GM19328 (cell line): ENCODE measurements at regions not wholly inside any gene's neighbourhood (a gene's known extent, or its start where the extent isn't known, plus 50 kb on each side); places are given as distances from the start of the nearest gene placed in this dataset.
"Not testable (repeated sequence)": the region's sequence is repeated elsewhere in the genome, so short reads cannot be mapped to it uniquely, and the experiment has no call there.

Source experiments
- ATAC-seq: cut with Tn5 transposase; IDR thresholded peaks from one replicate; pipeline ENCODE4 v1.9.1; 2021; ENCODE audit warnings: mild to moderate bottlenecking, moderate library complexity; ENCODE audit not compliant: unreplicated experiment

DNA sequence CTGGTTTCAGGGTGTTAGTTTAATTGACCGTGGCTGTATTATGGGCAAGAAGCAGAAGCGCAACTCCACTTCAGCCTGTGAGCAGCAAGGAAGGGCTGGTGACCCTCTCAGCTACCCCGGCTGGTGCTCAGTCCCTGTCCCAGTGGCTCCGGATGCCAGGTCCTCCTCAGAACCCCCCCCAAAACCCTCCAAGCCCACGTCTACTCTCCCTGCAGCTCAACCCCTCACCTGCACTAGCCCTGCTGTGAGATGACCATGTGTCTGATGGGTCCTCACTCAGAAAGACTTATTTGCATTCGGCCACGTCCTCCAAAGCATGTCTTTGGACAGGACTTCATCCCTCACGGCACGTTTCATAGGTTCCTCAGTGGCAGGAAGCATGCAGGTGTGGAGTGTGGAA, 119.7 kb upstream of the ALKAL2 start:
- no peak for ATAC-seq

DNA sequence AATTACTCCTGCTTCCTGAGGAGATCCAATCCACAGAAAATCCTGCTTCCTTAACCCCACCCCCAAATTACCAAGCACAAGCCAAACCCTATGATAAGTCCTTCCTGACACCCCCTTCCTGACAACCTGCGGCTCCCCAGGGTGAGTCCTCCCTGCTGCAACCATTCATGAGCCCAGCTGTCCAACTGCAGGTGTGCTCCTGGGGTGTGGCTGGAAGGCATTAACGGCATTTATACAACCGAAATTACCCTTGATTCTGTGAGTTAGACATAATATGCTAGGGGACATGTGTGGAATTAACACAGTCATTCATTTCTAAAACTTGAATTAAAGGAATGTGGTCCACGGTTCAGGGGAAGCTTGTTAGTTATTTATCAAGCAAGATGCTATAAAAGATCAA, 119.0 kb upstream of the ALKAL2 start:
- ATAC-seq = no peak

DNA sequence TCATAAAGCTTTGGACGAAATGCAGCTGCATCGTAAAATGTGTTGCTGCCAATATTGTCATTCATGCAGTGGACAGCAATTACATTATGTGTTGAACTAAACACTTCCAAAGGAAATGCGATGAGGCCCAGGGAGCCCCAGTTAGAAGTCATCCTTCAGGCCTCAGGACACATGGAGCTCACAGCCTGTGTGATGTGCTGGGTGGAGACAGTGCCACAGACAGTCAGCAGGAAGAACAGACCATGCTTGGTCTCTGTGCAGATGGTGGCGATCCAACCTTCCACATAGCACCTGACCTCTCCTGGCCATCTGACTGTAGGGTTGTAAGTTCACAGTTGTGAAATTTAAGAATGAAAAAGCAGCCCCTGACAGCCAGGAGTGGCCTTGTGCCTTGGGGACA, 118.3 kb upstream of the ALKAL2 start:
- no peak for ATAC-seq

DNA sequence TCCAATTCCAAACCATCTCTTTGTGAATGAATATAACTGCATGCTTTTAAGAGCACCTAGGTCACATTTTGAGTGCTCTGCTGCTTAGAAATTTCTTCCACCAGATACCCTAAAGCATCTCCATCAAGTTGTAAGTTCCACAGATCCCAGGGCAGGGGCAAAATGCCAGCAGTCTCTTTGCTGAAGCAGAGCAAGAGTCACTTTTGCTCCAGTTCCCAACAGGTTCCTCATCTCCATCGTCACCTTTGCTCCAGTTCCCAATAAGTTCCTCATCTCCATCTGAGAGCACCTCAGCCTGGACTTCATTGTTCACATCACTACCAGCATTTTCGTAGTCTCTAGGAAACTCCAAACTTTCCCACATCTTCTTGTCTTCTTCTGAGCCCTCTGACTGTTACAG, 116.7 kb upstream of the ALKAL2 start:
- ATAC-seq = no peak

DNA sequence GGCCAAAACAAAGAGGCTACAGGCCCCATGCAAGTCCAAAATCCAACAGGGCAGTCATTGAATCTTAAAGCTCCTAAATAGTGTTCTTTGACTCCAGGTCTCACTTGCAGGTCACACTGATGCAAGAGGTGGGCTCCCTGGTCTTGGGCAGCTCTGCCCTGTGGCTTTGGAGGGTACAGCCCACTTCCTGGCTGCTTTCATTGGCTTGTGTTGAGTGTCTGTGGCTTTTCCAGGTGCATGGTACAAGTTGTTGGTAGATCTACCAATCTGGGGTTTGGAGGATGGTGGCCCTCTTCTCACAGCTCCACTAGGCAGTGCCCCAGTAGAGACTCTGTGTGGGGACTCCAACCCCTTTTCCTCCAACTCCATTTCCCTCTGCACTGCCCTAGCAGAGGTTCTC, 115.8 kb upstream of the ALKAL2 start:
- ATAC-seq = no peak

DNA sequence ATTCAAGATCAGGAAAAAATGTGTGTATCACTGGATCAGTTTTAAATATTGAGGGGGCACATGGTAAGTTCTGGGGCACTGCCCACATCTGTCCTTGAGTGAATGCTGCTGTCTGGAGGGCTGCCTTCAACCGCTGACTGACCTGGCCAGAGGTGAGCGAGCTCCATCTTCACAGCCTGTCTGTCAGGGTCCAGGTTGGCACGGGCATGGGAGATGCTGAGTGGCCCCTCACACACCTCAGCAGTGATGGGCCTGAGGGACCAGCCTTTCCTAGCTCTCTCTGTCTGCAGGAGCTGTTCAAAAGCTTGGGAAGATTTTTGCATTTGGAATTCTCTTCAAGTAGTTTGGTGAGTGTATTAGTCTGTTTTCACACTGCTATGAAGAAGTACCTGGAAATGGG, 114.8 kb upstream of the ALKAL2 start:
- ATAC-seq = no peak

DNA sequence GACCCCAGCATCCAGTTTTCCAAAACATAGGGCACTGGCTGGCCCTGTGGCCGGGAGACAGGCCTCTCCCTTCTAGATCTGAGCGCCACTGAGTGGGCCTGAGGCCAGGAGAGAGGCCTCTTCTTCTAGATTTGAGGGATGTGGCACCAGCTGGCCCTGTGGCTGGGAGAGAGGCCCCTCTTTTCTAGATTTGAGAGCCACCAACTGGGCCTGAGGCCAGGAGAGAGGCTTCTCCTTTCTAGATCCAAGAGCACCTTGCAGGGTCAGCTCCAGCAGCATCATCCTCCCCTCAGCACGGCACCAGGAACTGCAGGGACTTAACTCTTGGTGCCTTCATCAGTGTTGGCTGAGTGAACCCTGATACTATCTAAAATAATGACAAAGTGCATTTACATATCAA, 114.3 kb upstream of the ALKAL2 start:
- no peak for ATAC-seq

DNA sequence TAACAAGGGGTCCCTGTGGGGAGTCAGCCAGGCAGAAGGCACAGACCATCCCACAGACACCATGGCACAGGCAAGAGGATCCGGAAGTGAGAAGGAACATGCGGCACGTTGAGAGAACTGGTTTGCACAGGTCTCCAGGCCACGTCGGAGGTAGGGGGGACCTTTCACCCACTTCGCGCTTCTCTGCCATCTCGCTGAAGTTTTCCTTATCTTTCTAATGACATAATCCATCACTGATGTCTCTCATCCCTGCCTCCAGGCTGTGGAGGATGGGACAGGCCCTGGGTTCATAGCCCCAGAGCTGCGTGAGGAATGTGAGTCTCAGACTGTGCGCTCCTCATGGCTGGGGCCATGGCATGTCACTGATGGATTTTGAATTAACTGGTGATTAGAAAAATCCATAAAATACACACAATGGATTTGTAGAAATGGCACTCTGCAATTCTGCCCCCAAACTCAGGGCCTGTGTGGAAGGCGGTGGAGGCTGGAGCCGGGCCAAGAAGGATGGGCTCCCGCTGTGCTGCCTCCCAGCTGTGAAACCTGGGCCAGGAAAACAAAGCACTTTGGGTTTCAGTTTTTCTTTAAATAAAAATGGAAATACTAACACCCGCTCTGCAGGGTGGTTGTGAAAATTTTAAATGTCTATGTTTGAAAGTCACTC, 113.3 kb upstream of the ALKAL2 start:
- ATAC-seq = no peak

DNA sequence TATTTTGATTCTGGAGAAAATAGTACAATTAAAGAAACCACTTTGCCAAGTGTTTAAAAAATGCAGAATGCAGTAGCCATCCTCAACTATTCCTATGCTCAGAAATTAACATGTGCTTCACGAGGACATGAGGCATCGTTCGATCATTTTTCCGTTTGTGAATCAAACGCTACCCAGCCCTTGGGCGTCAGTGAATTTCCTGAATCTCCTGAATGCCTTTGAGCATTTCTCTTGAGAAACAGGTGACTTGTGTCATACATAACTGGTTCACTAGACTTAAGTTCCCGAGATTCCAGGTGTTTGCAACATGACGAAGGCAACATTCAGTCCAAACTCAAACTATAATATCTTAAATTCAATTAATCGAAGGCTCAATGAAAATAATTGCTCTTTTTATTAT, 110.0 kb upstream of the ALKAL2 start:
- no peak for ATAC-seq

DNA sequence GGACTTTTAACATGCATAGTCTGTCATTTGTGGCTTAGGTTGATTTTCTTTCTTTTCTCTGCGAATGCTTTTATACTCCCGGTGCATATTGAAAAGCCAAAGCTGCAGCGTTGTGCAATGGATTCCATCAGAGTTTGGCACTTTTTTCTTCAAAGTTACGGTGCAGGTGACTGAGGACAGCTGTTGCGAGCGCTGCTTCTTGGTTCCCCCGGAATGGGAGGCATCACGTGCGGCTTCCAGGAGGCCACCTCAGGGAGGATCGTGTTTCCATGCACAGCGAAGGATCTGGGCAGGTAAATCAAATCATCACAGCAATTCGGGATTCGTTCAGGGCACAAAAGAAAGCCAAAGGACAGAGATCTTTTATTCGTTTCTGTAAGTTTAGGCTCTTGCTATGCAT, 109.6 kb upstream of the ALKAL2 start:
- ATAC-seq = no peak

DNA sequence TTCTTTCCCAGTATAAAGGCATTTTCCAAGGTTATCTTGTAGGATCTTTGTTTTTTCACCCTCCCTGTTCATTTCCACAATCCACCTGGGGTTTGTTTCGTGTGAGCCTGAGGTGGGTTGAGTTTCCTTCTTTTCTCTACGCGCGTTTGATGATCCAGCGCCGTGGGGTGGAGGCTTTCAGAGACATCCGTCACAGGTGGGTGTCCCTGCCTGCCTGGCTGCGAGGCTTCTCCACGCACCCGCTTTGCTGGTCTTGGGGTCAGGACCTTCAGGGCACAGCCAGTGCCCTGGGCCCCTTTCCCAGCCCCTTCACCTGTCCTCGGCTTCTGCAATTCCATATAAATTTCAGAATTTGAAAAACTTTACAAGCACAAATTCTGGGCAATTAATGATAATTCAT, 109.0 kb upstream of the ALKAL2 start:
- no peak for ATAC-seq

DNA sequence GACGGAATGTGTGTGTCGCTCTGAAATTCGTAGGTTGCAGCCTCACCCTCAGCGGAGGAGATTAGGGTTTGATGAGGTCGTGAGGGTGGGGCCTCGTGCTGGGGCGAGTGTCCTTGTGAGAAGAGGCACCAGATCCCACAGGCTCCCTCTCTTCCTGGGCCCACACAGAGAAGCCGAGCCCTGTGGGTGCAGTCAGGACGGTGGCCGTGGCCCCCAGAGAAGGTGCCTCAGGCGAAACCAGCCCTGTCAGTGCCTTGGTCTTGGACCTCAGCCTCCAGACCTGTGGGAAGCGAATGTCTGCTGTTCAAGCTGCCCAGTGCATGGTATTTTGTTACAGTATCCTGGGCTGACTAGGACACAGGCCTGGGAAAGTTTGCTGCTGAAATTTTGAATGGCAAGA, 108.0 kb upstream of the ALKAL2 start:
- no peak for ATAC-seq

DNA sequence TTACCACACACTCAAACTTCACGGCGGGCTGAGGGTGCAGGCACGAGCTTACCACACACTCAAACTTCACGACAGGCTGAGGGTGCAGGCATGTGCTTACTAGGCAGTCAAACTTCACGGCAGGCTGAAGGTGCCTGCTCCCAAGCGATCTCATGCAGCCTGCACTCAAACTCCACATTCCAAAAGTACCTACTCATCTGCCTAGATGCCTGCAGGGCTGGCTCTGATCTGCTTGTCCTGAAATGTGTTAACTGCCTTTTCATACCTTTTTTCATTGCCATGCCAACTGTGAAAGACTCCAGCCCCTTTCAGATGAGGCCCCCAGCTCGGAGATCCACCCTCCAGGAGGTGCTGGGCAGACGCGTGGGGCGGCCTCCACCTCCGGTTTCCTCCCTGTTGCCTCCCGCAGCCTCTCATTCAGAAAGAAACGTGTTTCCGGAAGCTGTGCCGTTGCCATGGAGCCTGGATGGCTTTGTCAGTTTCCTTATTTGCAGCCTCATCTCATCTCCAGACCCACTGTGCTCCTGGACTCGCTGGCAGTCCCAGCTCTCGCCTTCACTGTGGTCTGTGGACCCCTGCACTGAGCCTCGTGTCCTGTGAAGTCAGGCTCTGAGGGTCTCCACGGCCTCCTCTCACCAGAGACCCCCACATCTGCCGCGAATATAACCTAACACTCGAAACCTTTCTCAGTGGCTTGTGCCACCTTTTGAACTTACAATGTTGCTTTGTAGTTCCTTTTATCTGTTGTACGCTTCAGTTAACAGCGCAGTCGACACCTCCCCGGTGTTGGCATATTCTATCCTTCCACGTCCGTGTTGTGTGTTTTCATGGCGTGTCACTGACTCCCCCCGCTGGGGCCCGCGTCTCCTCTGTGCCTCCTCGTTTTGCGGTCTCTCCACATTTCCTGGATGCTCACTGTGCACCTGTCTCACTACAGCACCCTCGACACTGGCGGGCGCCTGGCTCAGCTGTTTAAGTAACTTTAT, 106.1 kb upstream of the ALKAL2 start:
- no peak for ATAC-seq

DNA sequence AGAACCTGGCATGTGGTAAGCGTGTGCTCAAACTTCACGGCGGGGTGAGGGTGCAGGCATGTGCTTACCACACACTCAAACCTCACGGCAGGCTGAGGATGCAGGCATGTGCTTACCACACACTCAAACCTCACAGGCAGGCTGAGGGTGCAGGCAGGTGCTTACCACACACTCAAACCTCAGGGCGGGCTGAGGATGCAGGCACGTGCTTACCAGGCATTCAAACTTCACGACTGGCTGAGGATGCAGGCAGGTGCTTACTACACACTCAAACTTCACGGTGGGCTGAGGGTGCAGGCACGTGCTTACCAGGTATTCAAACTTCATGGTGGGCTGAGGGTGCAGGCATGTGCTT, 105.0 kb upstream of the ALKAL2 start:
- ATAC-seq = no peak

DNA sequence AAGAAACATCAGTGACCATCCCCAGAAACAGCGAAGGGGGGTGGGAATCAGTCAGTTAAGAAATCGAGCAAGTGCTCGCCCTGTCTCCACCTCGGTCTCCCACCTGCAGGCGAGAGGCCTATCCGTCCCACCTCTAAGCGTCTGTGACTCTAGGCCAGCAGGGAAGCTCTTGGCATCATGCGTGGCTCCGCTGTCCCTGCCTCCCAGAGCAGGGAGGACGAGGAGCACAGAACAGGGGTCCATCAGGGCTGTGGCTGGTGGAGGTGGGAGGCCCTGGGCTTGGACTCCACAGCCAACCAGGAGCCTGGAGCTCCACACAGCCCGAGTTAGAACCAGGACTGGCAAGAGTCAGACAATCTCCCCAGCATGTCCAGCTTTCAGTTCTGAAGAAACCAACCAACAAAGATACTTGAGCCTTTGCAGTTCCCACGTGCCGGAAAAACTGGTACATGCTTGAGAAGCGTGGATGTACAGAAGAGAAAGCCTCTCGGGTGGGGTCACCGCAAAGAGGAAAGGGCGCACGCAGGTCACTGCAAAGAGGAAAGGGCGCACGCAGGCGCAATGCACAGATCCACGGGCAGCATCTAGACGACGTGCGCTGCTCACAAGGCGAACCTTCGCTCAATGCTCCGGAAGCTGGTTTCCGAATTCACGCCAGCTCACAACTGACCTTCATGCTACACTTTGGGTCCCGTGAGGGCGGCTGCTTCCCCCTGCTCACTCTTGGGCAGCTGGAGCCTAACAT, 104.5 kb upstream of the ALKAL2 start:
- ATAC-seq = no peak

DNA sequence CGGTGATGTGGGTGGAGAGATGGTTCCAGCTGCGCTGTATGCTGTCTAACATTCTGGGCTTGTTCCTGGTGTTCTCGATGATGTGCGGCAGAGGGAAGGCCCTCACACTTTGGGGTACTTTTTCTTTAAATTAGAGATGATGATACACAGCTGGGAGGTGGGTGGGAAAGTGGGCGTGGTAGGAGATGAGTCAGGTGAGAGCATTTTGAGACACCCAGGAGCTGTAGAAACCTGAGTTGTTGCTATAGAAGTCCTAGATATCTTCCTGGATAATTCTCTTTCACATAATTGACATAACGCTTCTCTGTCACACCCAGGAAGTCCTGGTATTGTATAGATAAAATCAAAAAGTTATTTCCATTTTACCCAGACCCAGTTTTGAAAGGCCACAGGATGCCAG, 103.8 kb upstream of the ALKAL2 start:
- no peak for ATAC-seq

DNA sequence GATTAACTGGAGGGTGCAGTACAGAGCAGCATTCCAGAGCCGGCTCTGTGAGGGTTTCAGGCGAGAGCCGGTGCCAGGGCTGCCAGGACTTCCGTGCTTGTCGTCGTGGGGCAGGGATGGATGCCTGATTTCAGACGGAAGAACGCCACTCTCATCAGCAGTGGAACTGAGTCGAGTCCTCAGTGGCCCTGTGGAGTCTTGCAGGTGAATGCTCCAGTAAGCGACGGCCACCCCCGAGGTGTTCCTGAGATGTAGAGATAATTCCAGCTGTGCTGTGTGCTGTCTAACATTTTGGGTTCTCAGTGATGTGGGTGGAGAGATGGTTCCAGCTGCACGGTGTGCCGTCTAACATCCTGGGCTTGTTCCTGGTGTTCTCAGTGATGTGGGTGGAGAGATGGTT, 103.1 kb upstream of the ALKAL2 start:
- no peak for ATAC-seq

DNA sequence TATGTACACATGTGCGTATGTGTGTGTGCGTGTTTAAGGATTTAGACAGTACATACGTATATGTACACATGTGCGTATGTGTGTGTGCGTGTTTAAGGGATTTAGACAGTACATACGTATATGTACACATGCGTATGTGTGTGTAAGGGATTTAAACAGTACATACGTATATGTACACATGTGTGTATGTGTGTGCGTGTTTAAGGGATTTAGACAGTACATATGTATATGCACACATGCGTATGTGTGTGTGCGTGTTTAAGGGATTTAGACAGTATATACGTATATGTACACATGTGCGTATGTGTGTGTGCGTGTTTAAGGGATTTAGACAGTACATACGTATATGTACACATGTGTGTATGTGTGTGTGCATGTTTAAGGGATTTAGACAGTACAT, 102.1 kb upstream of the ALKAL2 start:
- not testable (repeated sequence) for ATAC-seq

DNA sequence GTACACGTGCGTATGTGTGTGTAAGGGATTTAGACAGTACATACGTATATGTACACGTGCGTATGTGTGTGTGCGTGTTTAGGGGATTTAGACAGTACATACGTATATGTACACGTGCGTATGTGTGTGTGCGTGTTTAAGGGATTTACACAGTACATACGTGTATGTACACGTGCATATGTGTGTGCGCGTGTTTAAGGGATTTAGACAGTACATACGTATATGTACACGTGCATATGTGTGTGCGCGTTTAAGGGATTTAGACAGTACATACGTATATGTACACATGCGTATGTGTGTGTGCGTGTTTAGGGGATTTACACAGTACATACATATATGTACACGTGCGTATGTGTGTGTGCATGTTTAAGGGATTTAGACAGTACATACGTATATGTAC, 100.9 kb upstream of the ALKAL2 start:
- not testable (repeated sequence) for ATAC-seq

DNA sequence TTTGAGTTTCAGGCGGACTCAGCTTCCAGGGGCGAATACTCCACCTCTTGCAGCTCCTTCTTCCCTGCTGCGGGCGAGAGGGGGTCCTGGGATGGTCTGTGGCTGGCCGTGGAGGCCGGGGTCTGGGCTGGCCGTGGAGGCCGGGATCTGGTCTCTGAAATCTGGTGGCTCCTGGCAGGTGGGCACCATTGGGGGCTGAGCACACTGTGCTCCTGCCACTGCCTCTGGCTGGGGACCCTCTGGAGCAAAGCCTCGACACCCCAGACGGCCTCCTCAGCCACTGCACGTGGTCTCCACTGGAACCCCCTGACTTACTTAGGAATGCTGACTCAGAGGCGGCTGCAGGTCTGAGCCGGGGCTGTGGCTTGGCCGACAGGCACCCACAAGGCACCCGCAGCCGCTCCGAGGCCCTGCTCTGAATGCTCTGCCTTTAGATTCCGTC, 100.1 kb upstream of the ALKAL2 start:
- no peak for ATAC-seq

DNA sequence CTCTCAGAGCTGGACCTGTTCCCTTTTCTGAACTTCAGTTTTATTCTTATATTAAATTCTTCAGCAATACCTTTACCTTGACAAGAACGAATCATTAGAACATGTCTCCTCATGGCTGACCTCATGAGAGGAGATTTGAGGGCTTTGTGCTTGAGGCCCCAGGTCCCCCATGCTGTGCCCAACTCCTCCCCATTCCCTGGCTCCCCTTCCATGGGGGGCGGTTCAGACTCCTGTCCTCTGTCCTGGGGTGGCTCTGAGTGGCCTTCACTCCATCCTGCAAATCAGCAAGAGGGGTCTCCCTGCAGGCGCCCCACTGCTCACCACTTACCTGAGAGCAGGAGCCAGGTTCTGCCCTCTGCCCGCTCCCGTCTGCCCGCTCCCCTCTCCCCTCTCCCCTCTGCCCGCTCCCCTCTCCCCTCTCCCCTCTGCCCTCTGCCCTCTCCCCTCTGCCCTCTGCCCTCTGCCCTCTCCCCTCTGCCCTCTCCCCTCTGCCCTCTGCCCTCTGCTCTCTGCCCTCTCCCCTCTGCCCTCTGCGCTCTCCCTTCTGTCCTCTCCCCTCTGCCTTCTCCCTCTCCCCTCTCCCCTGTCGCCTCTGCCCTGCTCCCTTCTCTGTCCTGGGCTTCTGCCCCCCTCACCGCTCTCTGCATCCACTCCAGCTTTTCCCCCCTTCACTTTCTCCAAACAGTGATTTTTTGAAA, 98.7 kb upstream of the ALKAL2 start:
- no peak for ATAC-seq
